ENCODE measurements at regions not wholly inside any gene's neighbourhood (a gene's known extent, or its start where the extent isn't known, plus 50 kb on each side); places are given as distances from the start of the nearest gene placed in this dataset.

DNA sequence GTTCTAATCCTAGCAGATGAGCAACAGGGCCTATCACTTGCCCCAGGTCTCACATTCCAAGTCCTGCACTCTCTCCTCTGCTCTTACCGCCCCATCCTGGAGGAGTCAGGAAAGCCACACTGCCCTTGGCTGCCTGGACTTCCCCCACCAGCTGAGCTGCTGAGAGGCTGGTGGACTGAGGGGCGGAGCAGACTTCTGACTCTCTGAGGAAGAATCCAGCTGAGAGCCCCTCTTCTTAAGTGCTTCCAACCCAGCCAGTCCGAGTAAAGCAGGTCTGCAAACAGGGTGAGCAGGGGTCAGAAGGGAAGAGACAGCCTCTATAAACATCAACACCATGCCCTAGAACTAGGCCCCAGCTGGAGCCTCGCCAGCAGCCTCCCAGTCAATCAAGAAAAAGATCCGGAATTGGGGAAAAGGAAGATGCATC lies 92.4 kb upstream of the TMEM72 start:
- no peak overlapping the region for H3K4me3 ChIP-seq (ENCODE audit: low read length)
- no peak for TF ChIP-seq EZH2phosphoT487 (IDR thresholded peaks at IDR 0.05; ENCODE audit: borderline replicate concordance, low read length)
- TF ChIP-seq, protein P1, sequence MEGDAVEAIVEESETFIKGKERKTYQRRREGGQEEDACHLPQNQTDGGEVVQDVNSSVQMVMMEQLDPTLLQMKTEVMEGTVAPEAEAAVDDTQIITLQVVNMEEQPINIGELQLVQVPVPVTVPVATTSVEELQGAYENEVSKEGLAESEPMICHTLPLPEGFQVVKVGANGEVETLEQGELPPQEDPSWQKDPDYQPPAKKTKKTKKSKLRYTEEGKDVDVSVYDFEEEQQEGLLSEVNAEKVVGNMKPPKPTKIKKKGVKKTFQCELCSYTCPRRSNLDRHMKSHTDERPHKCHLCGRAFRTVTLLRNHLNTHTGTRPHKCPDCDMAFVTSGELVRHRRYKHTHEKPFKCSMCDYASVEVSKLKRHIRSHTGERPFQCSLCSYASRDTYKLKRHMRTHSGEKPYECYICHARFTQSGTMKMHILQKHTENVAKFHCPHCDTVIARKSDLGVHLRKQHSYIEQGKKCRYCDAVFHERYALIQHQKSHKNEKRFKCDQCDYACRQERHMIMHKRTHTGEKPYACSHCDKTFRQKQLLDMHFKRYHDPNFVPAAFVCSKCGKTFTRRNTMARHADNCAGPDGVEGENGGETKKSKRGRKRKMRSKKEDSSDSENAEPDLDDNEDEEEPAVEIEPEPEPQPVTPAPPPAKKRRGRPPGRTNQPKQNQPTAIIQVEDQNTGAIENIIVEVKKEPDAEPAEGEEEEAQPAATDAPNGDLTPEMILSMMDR (IDR thresholded peaks at IDR 0.05; ENCODE audit: low read depth, low read length, poor library complexity, severe bottlenecking) = no peak
- H3K27ac ChIP-seq (ENCODE audit: low read depth, low read length) = no peak overlapping the region

DNA sequence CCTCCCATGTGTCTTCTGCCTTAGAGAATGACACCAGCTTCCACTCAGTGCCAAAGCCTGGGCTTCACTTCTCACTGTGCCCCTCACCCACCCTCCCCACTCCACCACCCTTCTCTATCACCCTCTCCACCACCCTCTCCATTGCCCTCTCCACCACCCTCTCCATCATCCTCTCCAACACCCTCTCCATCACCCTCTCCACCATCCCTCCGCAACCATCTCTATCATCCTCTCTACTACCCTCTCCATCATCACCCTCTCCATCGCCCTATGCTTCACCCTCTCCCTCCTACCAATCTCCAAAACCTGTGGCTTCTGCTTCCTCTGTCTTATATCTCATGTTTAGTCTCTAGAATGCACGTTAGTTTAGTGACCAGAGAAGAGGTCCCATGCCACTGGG lies 91.0 kb upstream of the TMEM72 start:
- TF ChIP-seq, protein P1 (IDR thresholded peaks at IDR 0.05; ENCODE audit: low read depth, low read length, poor library complexity, severe bottlenecking) = no peak
- no peak for TF ChIP-seq EZH2phosphoT487 (IDR thresholded peaks at IDR 0.05; ENCODE audit: borderline replicate concordance, low read length)
- Histone ChIP-seq H3K9me3 (ENCODE audit: control insufficient read depth, insufficient read depth, low read length) (no peaks in the 10 kb centered on the region), H3K4me2 (ENCODE audit: low read length) (no peak overlapping the region), H3K4me3 (ENCODE audit: low read length) (no peak overlapping the region), H3K36me3 (ENCODE audit: control insufficient read depth, low read length) (no peaks in the 10 kb centered on the region), H3K27ac (ENCODE audit: low read depth, low read length) (no peak overlapping the region), H3F3A (ENCODE audit: control insufficient read depth, insufficient read depth) (no peaks in the 10 kb centered on the region), H4K20me1 (ENCODE audit: control insufficient read depth, insufficient read depth, low read depth, low read length) (no peaks in the 10 kb centered on the region), H3K79me2 (ENCODE audit: control insufficient read depth, low read length) (no peaks in the 10 kb centered on the region), H3K4me1 (ENCODE audit: control insufficient read depth, low read length) (no peaks in the 10 kb centered on the region), H3K9me2 (replicated peaks; ENCODE audit: control insufficient read depth, low read length) (no peaks in the 10 kb centered on the region), H3K27me3 (ENCODE audit: control insufficient read depth, low read length) (peaks cover 2% of the 10 kb centered on the region; the same call in 1 of the 2 replicates)

More for the DNA sequence above, 92.4 kb upstream of the TMEM72 start:
- Histone ChIP-seq H3K36me3 (ENCODE audit: control insufficient read depth, low read length) (no peaks in the 10 kb centered on the region), H3K27me3 (ENCODE audit: control insufficient read depth, low read length) (no peaks in the 10 kb centered on the region), H3K79me2 (ENCODE audit: control insufficient read depth, low read length) (no peaks in the 10 kb centered on the region), H3K9me3 (ENCODE audit: control insufficient read depth, insufficient read depth, low read length) (no peaks in the 10 kb centered on the region), H3K4me2 (ENCODE audit: low read length) (no peak overlapping the region), H3K9me2 (replicated peaks; ENCODE audit: control insufficient read depth, low read length) (no peaks in the 10 kb centered on the region), H3F3A (ENCODE audit: control insufficient read depth, insufficient read depth) (no peaks in the 10 kb centered on the region), H3K4me1 (ENCODE audit: control insufficient read depth, low read length) (no peaks in the 10 kb centered on the region), H4K20me1 (ENCODE audit: control insufficient read depth, insufficient read depth, low read depth, low read length) (no peaks in the 10 kb centered on the region)

DNA sequence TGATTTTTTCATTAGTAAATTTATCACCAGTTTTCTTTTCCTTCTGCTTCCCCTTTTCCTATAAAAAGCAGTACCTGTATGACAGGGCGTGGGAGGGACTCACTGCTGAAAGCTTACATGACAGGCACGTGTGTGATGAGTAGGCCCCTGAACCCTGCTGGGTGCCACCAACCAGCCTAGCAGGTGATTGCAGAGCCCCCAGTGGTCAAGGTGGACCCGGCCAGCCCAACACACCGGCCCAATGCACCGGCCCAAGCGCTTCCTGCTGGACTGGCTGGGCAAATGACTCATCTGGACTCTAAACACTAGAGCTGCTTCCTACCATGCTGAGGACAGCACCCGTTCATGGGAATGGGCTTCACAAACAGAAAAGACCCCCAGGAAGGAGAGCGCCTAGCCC lies 89.8 kb upstream of the TMEM72 start:
- Histone ChIP-seq H3K36me3 (ENCODE audit: control insufficient read depth, low read length) (no peaks in the 10 kb centered on the region), H4K20me1 (ENCODE audit: control insufficient read depth, insufficient read depth, low read depth, low read length) (no peaks in the 10 kb centered on the region), H3K9me3 (ENCODE audit: control insufficient read depth, insufficient read depth, low read length) (no peaks in the 10 kb centered on the region), H3F3A (ENCODE audit: control insufficient read depth, insufficient read depth) (no peaks in the 10 kb centered on the region), H3K4me3 (ENCODE audit: low read length) (no peak overlapping the region), H3K79me2 (ENCODE audit: control insufficient read depth, low read length) (no peaks in the 10 kb centered on the region), H3K27me3 (ENCODE audit: control insufficient read depth, low read length) (peaks cover 2% of the 10 kb centered on the region; the same call in 1 of the 2 replicates), H3K4me1 (ENCODE audit: control insufficient read depth, low read length) (no peaks in the 10 kb centered on the region), H3K9me2 (replicated peaks; ENCODE audit: control insufficient read depth, low read length) (no peaks in the 10 kb centered on the region), H3K27ac (ENCODE audit: low read depth, low read length) (no peak overlapping the region), H3K4me2 (ENCODE audit: low read length) (no peak overlapping the region)
- TF ChIP-seq EZH2phosphoT487 (IDR thresholded peaks at IDR 0.05; ENCODE audit: borderline replicate concordance, low read length) = no peak
- TF ChIP-seq, protein P1 (IDR thresholded peaks at IDR 0.05; ENCODE audit: low read depth, low read length, poor library complexity, severe bottlenecking) = no peak

All from DOHH2 (cell line).